ENCODE measurements at regions not wholly inside any gene's neighbourhood (a gene's known extent, or its start where the extent isn't known, plus 50 kb on each side); places are given as distances from the start of the nearest gene placed in this dataset.

- DNase-seq (ENCODE audit: low read depth, low spot score): no peak
- ChIA-PET CTCF (no interaction called here), POLR2A (no interaction called here)
- TF ChIP-seq, protein P1, sequence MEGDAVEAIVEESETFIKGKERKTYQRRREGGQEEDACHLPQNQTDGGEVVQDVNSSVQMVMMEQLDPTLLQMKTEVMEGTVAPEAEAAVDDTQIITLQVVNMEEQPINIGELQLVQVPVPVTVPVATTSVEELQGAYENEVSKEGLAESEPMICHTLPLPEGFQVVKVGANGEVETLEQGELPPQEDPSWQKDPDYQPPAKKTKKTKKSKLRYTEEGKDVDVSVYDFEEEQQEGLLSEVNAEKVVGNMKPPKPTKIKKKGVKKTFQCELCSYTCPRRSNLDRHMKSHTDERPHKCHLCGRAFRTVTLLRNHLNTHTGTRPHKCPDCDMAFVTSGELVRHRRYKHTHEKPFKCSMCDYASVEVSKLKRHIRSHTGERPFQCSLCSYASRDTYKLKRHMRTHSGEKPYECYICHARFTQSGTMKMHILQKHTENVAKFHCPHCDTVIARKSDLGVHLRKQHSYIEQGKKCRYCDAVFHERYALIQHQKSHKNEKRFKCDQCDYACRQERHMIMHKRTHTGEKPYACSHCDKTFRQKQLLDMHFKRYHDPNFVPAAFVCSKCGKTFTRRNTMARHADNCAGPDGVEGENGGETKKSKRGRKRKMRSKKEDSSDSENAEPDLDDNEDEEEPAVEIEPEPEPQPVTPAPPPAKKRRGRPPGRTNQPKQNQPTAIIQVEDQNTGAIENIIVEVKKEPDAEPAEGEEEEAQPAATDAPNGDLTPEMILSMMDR (IDR thresholded peaks at IDR 0.05; ENCODE audit: low read depth, low read length): no peak
- no peak overlapping the region for H3K4me3 ChIP-seq (ENCODE audit: low read depth, low read length)
- no peaks in the 10 kb centered on the region for H3K9me3 ChIP-seq (ENCODE audit: control insufficient read depth, insufficient read depth, low read length)
- no peaks in the 10 kb centered on the region for H3K27me3 ChIP-seq (ENCODE audit: control insufficient read depth, insufficient read depth, low read length)
- H3K27ac ChIP-seq (ENCODE audit: low read depth, low read length): no peak overlapping the region
Measured at GRCh38 chr1:220385158-220385557, 112.9 kb upstream of the RAB3GAP2 start.

GRCh38 chr1:220382994-220383393, 110.7 kb upstream of the RAB3GAP2 start:
- ChIA-PET CTCF (no interaction called here), POLR2A (no interaction called here)
- Histone ChIP-seq H3K27ac (ENCODE audit: low read depth, low read length) (no peak overlapping the region), H3K9me3 (ENCODE audit: control insufficient read depth, insufficient read depth, low read length) (no peaks in the 10 kb centered on the region), H3K27me3 (ENCODE audit: control insufficient read depth, insufficient read depth, low read length) (no peaks in the 10 kb centered on the region), H3K4me3 (ENCODE audit: low read depth, low read length) (no peak overlapping the region)
- TF ChIP-seq, protein P1 (IDR thresholded peaks at IDR 0.05; ENCODE audit: low read depth, low read length): no peak
- DNase-seq (ENCODE audit: low read depth, low spot score): no peak

DNA sequence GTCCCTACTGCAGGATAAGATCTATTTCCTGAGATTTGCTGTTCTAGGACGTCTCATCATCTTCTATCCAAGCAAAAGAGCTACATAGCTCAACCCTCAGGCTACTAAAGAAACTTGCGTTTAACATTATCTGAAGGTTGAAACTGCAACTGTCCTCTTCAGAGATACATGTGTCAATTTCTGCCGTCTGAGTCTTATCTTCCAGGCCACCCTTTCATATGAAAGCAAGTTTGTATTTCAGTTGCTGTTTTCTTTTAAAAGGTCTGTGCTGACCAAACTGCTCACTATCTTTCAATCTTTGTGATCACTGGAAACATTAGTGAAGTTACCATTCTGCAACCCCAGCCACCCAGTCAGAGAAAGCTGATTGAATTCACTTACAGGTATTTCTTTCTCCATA, 108.6 kb upstream of the RAB3GAP2 start:
- TF ChIP-seq, protein P1 (IDR thresholded peaks at IDR 0.05; ENCODE audit: low read depth, low read length): no peak
- POLR2A ChIA-PET: no interaction called here
- no peak overlapping the region for H3K4me3 ChIP-seq (ENCODE audit: low read depth, low read length)
- H3K27ac ChIP-seq (ENCODE audit: low read depth, low read length): no peak overlapping the region
- no peak for DNase-seq (ENCODE audit: low read depth, low spot score)
- H3K27me3 ChIP-seq (ENCODE audit: control insufficient read depth, insufficient read depth, low read length): no peaks in the 10 kb centered on the region
- H3K9me3 ChIP-seq (ENCODE audit: control insufficient read depth, insufficient read depth, low read length): no peaks in the 10 kb centered on the region
- CTCF ChIA-PET: interaction anchor here (0.6 kb wide), 1 partner anchor 129 kb away, joined by 3 read pairs; no protein-coding TSS in a partner anchor

DNA sequence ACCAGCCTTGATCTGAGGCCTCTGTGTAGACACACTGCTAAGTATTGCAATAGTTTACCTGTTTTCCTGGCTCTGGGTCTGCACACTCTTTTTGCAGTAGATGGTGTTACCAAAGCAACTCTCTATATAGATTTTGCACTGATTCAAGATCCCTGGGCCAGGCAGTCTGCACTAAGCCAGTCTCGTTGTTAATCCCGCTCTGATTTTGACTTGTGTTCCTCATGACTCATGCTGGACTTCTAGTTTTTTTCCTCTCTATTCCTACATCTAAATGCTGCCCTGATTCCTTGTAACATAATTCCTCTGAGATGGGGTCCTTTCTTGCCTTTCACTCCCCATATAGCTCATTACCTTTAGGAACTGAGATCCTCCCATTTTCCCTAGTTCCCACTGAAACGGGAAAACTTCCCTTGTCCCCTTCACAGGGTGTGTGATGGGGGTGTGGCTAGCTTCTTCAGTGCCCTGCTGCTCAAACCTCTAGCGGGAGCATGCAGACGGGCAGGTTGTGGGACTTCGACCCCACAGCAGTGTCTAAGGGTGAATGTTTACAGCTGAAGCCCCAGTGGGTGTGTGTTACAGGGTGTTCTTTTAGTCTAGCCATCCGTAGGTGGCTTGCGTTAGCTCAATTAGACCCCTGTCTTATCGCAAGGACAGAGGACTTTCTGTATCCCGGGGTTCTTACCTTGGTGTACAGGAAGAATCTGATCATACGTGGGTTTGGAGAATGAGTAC, 106.5 kb upstream of the RAB3GAP2 start:
- Histone ChIP-seq H3K27ac (ENCODE audit: low read depth, low read length) (no peak overlapping the region), H3K9me3 (ENCODE audit: control insufficient read depth, insufficient read depth, low read length) (no peaks in the 10 kb centered on the region), H3K4me3 (ENCODE audit: low read depth, low read length) (no peak overlapping the region), H3K27me3 (ENCODE audit: control insufficient read depth, insufficient read depth, low read length) (no peaks in the 10 kb centered on the region)
- TF ChIP-seq, protein P1 (IDR thresholded peaks at IDR 0.05; ENCODE audit: low read depth, low read length): no peak
- DNase-seq (ENCODE audit: low read depth, low spot score): no peak
- ChIA-PET POLR2A (no interaction called here), CTCF (no interaction called here)

DNA sequence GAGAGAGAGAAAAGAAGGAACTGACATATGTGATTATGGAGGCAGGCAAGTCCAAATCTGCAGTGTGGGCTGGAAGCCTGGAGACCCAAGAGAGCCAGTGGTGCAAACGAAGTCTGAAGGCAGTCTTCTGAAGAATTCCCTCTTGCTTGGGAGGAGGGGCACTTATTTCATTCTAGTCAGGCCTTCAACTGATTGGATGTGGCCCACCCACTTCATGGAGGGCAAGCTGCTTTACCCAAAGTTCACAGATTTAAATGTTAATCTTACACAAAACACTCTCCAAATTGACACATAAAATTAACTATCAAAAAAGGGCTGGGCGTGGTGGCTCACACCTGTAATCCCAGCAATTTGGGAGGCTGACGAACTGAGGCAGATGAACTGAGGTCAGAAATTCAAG, 103.5 kb upstream of the RAB3GAP2 start:
- H3K27me3 ChIP-seq (ENCODE audit: control insufficient read depth, insufficient read depth, low read length): no peaks in the 10 kb centered on the region
- no peaks in the 10 kb centered on the region for H3K9me3 ChIP-seq (ENCODE audit: control insufficient read depth, insufficient read depth, low read length)
- H3K27ac ChIP-seq (ENCODE audit: low read depth, low read length): no peak overlapping the region
- H3K4me3 ChIP-seq (ENCODE audit: low read depth, low read length): no peak overlapping the region
- no peak for DNase-seq (ENCODE audit: low read depth, low spot score)
- TF ChIP-seq, protein P1 (IDR thresholded peaks at IDR 0.05; ENCODE audit: low read depth, low read length): no peak
- ChIA-PET POLR2A (no interaction called here), CTCF (no interaction called here)

Measured in AG04450 (cell line).